ENCODE measurements at regions not wholly inside any gene's neighbourhood (a gene's known extent, or its start where the extent isn't known, plus 50 kb on each side); places are given as distances from the start of the nearest gene placed in this dataset.

DNA sequence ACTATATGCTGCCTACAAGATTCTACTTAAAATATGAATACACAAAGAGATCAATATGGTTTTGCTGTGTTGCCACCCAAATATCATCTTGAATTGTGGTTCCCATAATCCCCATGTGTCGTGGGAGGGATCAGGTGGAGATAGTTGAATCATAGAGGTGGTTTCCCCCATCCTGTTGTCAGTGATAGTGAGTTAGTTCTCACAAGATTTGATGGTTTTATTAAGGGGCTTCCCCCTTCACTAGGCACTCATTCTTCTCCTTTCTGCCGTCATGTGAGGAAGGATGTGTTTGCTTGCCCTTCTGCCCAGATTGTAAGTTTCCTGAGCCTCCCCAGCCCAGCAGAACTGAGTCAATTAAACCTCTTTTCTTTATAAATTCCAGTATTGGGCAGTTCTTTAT lies 654.4 kb upstream of the NR5A2 start:
- DNase-seq = no peak

DNA sequence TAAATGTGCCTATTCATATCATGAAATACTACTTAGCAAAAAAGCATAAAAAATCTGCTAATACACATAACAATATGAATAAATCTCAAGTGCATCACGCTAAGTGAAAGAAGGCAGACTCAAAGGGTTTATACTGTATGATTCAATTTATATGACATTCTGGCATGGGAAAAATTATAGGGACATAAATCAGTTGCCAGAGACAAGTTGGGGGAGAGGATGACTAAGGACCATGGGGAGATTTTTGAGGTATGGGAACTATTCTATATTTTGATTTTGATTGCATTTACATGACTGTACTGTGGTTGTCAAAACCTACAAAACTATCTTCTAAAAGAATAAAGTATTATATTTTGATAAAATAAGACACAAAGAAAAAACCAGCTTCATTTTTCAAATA lies 650.3 kb upstream of the NR5A2 start:
- DNase-seq = no peak

DNA sequence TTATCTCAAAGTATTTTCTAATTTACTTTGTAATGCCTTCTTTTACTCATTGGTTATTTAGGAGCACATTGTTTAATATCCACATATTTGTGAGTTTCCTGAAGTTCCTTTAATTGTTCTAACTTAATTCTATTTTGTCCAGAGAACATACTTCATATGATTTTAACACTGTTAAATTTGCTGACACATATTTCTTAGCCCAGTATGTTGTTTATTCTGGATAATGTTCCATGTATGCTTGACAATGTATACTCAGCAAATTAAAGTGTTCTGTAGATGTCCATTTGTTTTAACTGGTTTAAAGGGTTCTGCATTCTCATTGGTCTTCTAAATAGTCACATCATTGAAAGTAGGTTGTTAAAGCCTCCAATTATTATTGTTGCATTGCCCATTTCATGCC lies 643.7 kb upstream of the NR5A2 start:
- no peak for DNase-seq

DNA sequence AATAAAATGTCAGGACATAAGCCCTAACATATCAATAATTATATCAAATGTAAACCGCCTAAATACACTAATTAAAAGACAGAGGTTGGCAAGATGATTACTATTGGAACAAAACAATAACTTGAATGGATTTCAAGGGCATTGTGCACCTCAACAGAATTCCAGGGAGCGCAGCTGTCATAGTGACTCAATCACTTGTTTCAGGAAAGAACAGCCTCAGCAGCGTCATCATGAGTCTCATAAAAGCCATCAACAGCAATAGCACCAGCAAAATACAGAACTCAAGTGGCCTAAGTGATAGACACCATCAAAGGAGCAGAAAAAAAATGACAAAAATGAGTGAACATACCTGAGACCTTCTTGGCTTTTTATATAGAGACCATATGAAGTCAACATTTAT lies 632.7 kb upstream of the NR5A2 start:
- DNase-seq = no peak

DNA sequence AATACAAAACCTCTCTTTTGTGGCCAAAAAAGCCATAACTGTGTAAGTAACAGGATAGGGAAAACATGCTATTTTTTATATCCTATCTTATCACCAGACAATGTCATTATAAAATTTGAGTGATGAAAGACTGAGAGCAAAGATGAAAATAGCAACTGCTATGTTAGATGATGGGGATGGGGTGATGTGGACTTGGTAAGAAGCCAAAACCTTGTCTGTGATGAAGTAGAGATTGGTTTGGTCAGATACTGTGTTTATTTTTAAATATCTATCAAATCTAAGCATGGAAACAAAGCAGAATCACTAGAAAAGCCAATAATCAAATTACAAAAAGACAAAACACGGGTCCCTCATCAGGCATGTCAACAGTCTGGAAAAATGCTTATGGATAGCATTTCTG lies 631.1 kb upstream of the NR5A2 start:
- DNase-seq = no peak

DNA sequence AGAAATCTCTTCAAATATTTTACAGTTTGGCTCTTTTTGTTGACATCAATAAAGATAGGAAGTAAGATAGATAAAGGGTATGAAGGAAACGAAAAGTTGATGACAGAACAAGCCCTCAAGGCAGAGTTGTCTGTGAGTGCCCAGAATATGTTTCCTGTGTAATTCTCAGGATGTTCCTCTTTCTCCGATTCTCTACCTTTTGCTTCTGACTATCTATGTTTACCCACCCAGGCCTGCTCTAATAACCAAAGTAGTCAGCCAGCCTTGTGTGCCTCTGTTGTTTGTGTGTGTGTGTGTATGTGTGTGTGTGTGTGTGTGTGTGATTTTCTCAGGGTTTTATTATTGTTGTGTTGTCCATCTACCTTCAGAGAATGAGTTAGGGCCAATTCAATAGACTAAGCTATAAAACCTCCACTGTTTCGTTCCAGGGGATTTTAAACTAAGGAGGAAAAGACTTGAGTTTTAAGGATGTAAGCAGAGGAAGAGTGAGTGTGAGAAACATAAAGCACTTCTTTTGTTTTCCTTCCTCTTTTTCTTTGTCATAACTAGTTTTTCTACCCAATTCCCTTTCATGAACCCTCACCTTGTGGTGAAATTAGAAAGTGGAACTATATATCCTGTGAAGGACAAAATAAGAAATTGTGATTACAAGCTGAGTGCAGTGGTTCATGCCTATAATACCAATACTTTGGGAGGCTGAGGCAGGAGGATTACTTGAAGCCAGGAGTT lies 627.4 kb upstream of the NR5A2 start:
- no peak for DNase-seq

DNA sequence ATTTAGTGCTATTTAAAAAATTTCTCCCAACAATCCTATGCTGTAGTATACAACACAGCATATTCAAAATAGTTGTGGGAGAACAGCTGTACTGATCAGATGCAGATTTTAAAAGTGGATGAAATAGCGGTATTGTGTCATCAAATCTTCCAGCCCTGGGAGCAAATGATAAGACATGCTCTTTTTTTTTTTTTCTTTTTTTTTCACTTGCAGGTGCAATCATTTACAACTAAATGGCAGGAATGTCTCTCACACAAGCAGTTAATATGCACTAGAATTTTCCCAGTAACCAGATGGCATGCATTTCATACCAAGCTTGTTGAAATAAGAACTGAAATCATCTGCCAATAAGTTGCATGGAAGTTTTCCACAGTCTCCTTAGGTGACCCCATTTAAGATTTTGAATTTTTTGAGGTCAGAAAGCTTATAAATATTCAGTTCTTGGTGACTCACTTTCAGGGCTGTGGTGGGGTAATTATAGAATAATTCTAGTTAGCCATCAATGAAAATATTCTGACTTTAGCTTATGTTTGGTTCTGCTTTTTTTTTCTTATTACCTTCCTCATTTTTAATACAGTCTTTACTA lies 623.9 kb upstream of the NR5A2 start:
- DNase-seq = peak; percentile 85

DNA sequence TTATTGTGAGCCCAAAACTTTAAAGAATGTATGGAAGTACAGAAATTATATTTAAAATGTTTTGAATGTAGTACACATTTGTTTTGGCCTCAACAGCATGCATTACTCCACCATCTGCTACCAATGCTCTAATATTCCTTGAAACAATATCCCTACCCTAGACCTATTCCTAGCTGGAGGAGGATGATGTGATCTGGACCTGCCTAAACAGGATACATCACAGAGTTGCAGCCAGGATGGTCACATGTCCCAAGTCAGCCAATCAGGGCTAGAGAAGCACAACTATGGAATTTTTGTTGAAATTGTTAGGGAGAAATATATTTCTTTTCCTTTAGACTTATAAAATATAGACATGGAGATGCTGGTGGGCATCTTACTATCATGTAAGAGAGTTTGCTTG lies 623.3 kb upstream of the NR5A2 start:
- DNase-seq = peak; percentile 34

DNA sequence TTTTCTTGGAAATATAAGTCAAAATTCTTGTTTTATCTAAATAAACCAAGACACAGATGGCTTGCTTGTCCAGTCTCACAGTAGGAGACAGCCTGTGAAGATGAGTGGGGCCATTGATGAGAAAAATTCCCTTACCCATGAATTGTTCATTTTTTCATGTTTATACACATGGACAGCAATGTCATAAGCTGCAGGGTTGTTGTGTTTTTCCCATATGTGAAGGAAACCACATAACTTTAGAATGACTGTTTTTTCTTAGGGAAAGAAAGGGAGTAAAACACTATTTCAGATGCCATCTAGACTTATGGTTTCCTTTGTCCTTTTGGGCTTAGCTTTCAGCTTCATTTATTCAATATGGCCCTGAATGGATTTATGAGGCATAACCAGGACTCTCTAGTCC lies 622.5 kb upstream of the NR5A2 start:
- DNase-seq = peak; percentile 47

DNA sequence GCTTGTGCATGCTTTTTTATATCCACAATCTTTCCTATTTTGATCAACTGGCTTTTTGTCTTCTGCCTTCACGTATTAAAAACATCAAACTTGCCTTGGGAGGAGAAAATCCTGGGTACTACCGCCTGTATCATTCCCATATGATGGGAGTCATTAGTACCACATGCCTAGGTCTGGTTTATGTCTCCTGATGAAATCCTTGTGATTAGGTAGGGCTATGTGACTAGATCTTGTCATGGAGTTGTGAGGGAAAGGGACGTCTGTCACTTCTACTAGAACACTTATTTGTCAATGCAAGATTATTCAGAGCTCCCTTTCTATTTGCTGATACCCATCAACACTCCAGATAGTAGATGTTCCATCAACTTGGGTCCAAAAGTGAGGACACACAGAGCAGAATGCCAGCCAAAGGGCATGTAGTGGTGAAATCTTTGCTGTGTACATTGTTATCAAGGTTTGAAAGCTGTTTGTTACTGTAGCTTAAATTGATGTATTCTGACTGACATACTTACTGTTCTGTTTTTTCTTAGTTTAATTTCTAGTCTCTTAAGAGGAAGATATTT lies 621.8 kb upstream of the NR5A2 start:
- no peak for DNase-seq

DNA sequence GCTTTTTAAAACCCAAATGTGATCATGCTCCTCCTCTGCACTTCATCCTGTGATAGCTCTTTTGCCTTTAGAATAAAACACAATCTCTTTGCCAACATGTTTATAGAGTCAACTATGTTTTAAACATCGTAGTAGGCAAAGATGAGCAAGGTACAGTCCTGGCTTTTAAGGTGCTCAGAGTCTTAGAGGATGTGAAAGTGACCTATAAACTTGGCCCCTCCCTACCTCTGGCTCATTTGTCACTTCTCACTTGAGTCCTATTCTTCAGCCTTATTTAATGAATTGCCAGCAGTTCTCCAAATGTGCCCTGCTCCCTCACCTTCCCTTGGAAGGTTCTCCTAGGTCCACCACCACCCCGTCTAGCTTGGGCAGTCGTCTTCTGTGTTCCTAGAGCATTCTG lies 617.0 kb upstream of the NR5A2 start:
- DNase-seq = no peak

DNA sequence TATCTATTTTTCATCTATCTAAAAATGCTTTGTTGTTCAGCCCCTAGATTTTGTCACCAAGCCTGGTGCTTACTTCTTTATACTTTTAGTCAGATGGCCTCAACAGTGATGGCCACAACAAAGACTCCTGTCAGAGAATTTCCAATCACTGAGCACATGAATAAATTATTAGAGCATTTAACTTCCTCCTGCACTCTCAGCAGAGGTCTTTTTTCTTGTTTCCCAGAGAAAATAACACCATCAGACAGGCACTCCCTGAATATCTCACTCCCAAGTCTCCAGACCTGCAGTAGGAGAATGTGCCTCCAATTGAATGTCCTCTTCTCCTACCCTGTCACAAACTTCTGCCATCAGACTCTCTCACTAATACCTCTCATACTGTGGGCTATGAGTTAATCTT lies 616.0 kb upstream of the NR5A2 start:
- DNase-seq = no peak

DNA sequence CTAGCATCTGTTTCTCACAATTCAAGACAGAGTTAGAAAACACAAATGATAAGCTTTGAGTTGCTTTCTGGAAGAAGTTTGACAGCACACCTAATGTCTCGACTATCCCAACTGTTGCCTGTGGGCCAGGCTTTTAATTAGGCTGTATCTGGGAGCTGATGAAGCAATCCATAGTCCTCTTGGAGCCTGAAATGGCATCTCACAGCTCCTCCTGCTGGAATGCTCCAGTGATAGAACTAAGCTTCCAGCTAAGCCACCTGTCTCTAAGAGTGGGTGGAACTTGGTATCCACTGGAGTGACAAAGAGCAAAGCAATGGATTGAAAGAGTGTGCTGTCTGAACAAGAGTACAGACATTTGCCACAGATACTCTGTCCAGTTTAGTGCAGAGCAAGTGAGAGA lies 605.3 kb upstream of the NR5A2 start:
- peak; percentile 23 for DNase-seq

DNA sequence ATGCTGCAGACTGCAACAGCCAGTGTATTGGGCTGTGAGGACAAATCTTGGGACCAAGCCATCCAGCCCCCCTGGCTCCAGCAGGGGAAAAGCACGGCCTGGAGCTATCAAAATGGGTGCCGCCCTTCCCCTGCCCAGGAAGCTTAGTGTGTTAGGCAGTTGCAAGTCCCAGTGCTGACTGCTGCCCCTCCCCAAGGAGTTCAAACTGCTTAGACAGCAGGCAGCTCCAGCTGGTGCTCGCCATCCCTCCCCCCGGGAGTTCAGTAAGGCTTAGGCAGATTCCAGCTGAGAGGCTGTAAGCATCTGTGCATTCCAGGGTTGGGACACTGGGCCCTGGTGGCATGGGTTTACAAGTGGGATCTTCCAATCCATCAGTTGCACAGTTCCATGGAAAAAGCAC lies 579.6 kb upstream of the NR5A2 start:
- DNase-seq = no peak

DNA sequence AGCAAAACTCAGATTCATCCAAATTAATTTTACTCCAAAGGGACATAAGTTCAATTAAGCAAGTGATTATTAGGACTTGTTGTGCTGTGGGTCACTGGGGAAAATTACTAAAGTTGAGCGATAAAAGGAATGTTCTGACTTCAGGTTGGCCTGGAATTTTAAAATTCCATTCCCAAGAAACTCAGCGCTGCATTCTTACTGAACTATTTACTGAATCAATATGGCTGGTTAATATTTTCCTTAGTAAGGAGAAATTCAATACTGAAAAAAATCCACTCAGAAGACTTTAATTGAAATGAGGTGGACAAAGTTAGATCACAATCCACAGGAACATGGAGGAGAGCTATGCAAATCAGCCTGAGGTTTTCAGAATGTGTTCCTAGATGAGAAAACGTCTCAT lies 578.9 kb upstream of the NR5A2 start:
- DNase-seq = no peak

DNA sequence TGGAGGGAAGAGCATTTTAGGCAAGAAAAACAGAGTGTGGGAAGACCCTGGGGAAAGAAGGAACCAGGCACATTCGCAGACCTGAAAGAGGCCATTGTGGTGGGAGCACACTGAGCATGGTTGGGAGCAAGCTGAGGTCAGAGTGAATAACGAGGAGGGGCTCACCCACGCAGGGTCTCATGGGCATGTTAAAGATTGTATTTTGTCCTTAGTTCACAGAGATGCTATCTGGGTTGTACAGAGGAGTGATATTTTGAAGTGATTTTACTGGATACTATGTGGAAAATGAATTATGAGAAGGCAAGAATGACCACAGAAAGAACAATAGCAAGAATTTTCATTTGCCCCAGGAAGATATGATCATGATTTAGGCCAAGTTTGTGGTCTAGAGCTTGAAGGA lies 578.3 kb upstream of the NR5A2 start:
- DNase-seq = no peak

DNA sequence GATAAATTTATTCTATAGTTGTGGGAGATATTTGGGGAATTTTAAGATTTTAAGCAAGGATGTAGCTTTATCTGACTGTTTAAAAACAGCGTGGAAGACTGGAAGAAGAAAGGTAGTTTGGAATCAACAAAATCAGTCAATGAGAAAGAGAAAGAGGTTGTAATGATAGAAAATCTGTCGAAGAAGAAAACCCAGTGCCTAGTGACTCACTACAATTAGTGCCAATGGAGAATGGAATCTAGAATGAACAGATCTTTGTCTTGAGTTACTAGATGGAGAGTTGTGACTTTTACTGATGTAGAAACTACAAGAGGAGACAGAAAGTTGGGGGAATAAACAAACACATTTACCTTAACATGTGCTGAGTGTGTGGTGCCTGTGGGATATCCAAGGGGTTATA lies 577.8 kb upstream of the NR5A2 start:
- DNase-seq = no peak

DNA sequence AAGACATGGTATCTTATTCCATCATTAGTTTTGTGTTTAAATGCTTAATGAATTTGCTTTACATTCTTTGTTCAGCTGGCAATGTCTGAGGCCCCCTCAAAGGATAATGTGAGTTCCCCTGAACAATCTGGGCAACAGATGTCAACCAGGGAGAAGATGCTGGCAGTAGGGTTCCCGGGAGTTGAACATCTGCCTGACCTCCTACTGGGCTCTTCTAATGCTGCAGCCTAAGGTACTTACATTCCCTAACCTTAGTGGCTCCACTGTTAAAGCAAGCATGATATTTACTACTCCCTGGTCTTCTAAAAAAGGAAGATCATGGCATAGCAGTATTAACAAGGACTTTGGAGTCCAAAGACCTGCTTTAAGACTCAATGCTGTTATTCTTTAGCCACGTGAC lies 574.9 kb upstream of the NR5A2 start:
- no peak for DNase-seq

DNA sequence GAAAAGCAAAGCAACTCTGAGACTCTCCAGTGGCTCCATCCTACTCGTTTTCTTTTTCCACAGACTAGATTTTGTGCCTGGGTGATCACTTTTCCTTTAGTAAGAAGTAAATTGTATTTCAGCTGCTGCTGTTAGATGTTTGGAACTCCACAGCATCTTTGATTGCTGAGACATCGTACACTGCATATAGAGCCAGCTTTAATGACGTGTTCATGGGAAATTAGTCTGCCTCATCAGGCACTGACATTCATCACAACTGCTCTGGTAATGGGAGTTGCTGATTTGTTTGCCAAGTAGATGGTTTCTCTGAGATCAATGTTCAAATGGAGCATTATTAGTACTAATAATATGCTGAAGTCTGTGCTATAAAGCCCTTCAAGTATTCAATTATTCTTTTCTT lies 573.8 kb upstream of the NR5A2 start:
- DNase-seq = no peak

DNA sequence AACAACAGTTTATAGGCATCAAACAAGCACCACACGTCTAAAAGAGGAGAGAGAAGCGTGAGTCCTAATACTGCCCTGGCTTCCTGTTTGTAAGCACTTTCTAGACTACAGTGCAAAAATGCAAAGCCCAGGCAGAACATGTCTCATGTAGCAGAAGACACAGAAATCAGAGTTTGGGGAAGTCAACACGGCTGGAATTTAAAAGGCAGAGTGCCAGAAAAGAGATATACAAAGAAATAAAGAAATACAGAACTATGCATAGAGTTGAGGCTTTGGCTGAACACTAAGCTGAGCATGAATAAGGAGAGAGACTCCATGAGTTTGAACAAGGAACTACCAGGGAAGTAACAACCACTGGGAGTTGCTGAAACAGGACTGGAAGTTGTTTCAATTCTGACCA lies 566.6 kb upstream of the NR5A2 start:
- DNase-seq = peak; percentile 6

DNA sequence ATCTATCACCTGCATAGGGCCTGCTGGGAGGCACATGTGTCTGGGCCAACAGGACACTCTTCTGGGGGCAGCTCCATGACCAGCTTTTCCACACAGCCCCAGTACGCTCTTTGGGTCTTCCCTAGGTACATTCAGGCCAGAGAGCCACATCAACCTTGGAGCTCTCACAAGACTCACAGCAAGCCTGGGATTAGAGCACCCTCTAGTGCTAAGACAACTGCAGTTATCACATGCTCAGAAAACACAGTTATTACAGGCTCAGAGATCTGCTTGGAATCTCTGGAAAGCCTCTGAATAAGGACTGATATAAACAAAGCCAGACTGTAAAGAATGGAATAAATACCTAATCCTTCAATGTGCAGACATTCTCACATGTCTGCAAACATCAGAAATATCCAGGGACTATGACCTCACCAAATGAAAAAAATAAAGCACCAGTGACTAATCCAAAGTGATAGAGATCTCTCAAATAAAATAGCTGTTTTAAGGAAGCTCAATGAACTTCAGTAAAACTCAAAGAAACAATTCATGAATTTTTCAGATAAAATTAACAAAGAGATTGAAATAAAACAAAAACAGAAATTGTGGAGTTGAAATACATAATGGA lies 563.9 kb upstream of the NR5A2 start:
- peak; percentile 66 for DNase-seq

DNA sequence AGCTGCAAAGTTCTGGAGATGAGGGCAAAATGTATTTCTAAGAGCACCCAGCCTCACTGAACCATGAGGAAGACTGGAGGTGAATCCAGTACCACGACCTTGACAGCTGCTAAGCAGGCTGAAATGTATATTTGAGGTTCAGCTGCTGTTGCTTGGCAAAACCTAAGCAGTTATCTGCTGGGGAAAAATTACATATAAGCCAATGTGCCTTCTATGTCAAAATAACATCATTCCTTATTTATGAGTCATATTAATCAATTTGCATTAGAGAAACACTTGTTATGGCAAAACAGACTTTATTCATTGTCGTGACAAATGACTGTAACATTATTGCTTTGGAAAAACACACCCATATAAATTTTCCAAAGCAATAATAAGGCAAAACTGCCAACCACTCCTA lies 560.5 kb upstream of the NR5A2 start:
- no peak for DNase-seq

DNA sequence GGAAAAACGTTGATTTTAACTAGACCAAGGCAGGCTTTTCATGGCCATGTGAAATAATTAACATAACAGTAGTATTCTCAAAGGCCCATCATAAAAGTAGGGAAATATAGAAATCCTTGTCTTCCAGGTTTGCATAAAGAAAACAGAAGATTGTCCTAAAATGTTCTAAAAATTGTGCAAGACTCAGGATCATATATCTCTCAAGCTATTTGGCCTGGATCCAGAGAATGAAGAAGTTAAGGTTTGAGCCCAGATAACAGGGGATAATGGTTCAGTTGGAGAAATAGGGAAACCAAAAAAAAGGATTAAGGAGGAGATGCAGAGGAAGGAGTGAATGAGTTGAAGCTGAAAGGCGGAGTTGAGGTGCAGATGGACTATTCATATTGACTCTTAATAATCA lies 555.5 kb upstream of the NR5A2 start:
- peak; percentile 14 for DNase-seq

DNA sequence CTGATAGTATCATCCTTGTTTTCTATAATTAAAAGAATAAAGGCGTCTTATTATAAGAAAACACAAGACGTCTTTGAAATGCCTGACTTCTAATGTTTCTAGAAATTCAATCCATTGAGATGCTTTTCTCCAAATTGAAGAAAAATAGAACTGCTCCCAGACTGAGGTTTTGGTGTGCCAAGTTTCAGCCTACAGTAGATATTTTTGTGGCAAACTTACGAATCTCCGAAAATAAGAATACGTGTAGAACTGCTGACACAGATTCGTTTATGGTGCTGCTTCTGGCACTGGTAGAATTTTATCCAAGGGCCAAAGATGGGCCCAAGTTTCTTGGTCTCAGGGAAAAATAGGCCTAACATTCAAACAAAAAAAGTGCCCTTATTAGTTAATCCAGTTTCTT lies 554.5 kb upstream of the NR5A2 start:
- DNase-seq = no peak

DNA sequence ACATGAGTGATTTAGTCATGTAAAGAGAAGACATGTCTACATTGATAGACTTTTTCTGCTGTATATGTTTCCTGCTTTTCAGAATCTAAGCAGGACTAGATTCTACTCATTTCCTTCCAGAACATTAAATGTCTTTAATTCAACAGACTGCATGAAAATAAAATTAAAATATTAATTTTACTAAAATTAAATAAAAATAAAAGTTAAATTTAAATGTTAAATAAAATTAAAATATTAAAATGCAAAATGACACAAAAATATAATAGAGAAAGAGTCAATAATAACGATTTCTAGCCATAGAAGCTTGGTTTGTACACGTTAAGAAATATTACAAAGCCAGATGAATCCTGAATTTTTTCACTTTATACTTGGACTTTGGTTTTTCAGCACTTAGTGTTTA lies 552.8 kb upstream of the NR5A2 start:
- DNase-seq = no peak
